ENCODE measurements at regions not wholly inside any gene's neighbourhood (a gene's known extent, or its start where the extent isn't known, plus 50 kb on each side); places are given as distances from the start of the nearest gene placed in this dataset.

DNA sequence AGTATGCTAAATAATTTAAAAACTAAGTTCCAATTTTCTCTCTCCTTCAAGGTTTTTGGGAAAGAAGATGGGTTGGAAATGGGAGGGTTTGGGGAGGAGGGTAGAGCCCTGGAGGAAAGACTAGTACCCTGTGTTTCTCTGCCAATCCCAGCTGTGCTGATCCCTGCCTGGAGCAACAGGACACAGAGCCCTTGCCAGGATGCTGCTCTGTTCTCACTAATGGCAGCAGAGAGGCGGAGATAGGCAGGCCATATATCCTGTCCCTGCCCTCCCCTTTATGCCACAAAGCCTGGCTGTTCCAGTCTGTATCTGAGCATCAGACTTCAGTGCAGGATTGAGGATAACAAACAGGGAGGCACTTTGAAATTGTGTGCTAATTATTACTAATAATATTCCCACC lies 99.0 kb downstream of the C12orf75 start:
- TF ChIP-seq, protein P1, sequence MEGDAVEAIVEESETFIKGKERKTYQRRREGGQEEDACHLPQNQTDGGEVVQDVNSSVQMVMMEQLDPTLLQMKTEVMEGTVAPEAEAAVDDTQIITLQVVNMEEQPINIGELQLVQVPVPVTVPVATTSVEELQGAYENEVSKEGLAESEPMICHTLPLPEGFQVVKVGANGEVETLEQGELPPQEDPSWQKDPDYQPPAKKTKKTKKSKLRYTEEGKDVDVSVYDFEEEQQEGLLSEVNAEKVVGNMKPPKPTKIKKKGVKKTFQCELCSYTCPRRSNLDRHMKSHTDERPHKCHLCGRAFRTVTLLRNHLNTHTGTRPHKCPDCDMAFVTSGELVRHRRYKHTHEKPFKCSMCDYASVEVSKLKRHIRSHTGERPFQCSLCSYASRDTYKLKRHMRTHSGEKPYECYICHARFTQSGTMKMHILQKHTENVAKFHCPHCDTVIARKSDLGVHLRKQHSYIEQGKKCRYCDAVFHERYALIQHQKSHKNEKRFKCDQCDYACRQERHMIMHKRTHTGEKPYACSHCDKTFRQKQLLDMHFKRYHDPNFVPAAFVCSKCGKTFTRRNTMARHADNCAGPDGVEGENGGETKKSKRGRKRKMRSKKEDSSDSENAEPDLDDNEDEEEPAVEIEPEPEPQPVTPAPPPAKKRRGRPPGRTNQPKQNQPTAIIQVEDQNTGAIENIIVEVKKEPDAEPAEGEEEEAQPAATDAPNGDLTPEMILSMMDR (IDR thresholded peaks at IDR 0.05; ENCODE audit: borderline replicate concordance, insufficient read depth, low read depth, low read length), result no peak

DNA sequence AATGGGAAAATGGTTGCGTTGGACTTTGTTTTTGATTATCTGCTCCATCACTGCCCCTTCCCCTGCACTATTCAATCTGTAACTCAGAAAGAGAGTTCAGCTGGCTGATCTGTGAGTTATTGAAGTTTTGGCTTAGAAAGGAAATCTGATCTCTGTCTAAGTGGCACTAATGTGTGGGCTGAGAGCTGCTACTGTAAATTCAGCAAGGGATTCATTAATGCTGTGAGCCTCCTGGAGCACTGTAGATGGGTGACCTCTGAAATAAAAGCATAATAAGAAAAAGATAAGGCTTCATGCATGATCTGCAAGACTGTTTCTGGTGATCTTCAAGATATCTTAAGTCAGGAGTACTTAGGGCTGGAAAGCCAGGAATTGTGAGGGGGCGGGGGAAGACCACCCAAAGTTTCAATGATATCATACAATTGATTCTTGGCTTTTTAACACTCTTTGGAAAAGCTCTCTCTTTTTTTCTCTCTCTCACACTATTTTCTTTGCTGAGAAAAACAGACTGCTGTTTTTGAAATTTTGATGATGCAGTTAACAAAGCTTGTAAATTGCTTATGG lies 101.1 kb downstream of the C12orf75 start:
- no peak overlapping the region for H3K4me3 ChIP-seq (ENCODE audit: low read depth, low read length)
- TF ChIP-seq, protein P1 (IDR thresholded peaks at IDR 0.05; ENCODE audit: borderline replicate concordance, insufficient read depth, low read depth, low read length), result no peak

More for the DNA sequence above, 99.0 kb downstream of the C12orf75 start:
- no peak overlapping the region for H3K4me3 ChIP-seq (ENCODE audit: low read depth, low read length)

DNA sequence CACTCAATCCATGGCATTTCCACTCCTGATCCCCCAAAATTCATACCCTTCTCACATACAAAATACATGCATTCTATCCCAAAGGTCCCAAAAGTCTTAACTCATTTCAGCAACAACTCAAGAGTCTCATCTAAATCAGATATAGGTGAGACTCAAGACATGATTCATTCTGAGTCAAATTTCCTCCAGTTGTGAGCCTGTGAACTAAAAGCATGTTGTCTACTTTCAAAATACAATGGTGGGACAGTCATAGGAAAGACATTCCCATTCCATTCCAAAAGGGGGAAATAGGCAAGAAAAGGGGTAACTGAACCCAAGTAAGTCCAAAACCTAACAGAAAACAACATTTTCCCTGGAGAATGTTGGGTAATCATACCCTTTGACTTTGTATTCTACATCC lies 103.3 kb downstream of the C12orf75 start:
- no peak overlapping the region for H3K4me3 ChIP-seq (ENCODE audit: low read depth, low read length)
- TF ChIP-seq, protein P1 (IDR thresholded peaks at IDR 0.05; ENCODE audit: borderline replicate concordance, insufficient read depth, low read depth, low read length), result no peak

DNA sequence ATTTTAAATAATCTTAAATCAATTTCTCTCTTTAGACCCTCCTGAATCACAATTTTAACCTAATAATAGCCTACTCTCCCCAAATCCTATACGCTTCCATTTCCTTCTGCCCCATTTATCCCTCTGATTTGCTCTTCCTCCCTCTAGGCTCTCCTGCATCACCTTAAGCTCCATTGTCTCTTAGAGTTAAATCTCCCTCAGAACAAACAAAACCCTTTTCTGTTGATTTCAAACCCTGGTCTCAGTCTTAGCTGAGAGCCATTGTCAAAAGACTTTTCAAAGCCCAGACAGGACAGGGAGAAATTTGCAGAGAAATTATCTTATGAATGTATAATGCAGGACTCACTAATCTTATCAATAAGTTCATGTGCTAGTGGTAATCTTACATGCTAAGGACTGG lies 106.1 kb downstream of the C12orf75 start:
- no peak overlapping the region for H3K4me3 ChIP-seq (ENCODE audit: low read depth, low read length)
- TF ChIP-seq, protein P1 (IDR thresholded peaks at IDR 0.05; ENCODE audit: borderline replicate concordance, insufficient read depth, low read depth, low read length), result no peak

DNA sequence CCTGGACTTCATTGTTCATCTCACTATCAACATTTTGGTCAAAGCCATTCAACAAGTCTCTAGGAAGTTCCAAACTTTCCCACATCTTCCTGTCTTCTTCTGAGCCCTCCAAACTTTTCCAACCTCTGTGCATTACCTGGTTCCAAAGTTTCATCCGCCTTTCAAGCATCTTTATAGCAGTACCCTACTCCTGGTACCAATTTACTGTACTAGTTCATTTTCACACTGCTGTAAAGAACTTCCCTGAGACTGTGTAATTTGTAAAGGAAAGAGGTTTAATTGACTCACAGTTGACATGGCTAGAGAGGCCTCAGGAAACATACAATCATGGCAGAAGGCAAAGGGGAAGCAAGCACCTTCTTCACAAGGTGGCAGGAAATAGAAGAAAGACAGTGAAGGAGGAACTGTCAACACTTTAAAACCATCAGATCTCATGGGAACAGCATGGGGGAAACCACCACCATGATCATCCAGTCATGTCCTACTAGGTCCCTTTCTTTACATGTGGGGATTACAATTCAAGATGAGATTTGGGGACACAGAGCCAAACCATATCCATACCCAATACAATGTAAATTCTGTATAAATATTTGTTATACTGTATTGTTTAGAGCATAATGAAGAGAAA lies 109.7 kb downstream of the C12orf75 start:
- TF ChIP-seq, protein P1 (IDR thresholded peaks at IDR 0.05; ENCODE audit: borderline replicate concordance, insufficient read depth, low read depth, low read length), result no peak
- no peak overlapping the region for H3K4me3 ChIP-seq (ENCODE audit: low read depth, low read length)

DNA sequence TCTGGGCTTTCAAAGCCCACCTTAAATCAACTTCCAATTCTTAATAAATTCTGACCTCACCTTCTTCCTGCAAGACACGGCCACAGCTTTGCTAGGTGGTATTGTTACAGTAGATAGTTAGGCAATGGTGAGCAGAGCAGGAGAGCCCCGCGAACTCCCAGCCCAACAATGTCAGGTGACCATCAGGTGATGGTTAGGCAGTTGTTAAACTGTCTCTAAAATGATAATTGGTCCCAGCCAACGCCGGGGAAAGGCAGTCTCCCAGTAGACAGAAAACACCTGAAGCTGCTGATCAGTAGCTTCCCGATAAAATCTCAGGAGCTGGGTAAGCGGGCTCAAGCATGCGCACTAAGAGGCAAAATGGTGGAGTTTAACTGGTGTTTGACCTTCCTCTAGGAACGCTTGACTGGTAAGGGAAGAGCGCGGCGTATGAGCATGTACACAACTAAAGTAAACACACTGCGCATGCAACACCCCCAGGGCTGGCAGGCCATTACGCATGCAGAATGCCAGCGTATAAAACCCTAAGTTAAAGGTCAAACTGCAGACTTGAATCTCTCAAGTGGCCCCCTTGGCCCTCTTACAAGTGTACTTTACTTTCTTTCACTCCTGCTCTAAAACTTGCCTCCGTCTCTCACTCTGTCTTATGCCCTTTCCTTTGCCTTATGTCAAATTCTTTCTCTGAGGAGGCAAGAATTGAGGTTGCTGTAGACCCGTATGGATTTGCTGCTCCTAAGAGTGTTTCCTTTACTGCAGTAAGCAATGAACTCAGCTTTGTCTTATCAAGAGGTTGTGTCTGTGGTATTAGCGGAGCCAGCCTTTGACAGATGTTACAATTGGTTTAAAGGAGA lies 113.5 kb downstream of the C12orf75 start:
- no peak overlapping the region for H3K4me3 ChIP-seq (ENCODE audit: low read depth, low read length)
- TF ChIP-seq, protein P1 (IDR thresholded peaks at IDR 0.05; ENCODE audit: borderline replicate concordance, insufficient read depth, low read depth, low read length), result no peak
